Activated naive CD4-positive, alpha-beta T cell treated with anti-CD3 and anti-CD28 coated beads, Interleukin-2, amount 50 U/mL, for 16 hours (primary cell): ENCODE measurements at regions not wholly inside any gene's neighbourhood (a gene's known extent, or its start where the extent isn't known, plus 50 kb on each side); places are given as distances from the start of the nearest gene placed in this dataset.
"Not testable (repeated sequence)": the region's sequence is repeated elsewhere in the genome, so short reads cannot be mapped to it uniquely, and the experiment has no call there.

Source experiments
- DNase-seq: peaks from one replicate; pipeline ENCODE4 v3.0.0-alpha.2; 2020

DNA sequence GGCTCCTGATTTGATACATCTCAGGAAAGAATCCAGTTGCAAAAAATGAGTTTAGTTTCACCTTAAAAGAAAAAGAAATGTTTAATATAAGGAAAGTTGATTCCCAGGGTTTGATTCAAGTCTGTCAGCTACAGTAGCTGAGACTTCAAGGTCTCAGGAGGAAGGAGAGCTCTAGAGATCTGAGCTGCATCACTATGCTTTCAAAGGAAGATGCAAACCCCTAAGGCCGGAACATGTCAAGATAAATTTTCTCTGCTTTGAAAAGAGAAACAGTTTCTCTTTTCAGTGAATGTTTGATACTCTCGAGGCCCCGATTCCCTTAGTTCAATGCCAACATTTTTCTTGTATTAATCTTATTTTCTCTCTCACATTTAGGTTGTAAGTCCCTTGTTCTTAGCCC lies 128.6 kb downstream of the RGPD3 start:
- DNase-seq: no peak

GRCh38 chr2:106339132-106339531 lies 129.1 kb downstream of the RGPD3 start:
- no peak for DNase-seq

GRCh38 chr2:106338043-106338442 lies 130.2 kb downstream of the RGPD3 start:
- DNase-seq: no peak

- no peak for DNase-seq
These were observed 131.5 kb downstream of the RGPD3 start for GRCh38 chr2:106336737-106337136.

GRCh38 chr2:106336108-106336507 lies 132.1 kb downstream of the RGPD3 start:
- no peak for DNase-seq

GRCh38 chr2:106334802-106335201 lies 133.4 kb downstream of the RGPD3 start:
- no peak for DNase-seq

GRCh38 chr2:106333253-106333873 lies 134.8 kb downstream of the RGPD3 start:
- DNase-seq: not testable (repeated sequence)

DNA sequence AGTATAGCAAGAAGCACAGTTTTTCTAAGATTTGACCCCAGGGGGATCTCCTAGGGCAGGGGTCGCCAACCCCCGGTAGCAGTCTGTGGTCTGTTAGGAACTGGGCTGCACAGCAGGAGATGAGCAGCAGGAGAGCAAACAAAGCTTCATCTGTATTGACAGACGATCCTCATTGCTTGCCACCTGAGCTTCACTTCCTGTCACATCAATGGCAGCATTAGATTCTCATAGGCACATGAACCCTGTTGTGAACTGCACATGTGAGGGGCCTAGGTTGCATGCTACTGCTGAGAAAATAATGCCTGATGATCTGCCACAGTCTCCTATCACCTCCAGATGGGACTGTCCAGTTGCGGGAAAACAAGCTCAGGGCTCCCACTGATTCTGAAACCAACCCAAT lies 136.2 kb downstream of the RGPD3 start:
- DNase-seq: no peak

DNA sequence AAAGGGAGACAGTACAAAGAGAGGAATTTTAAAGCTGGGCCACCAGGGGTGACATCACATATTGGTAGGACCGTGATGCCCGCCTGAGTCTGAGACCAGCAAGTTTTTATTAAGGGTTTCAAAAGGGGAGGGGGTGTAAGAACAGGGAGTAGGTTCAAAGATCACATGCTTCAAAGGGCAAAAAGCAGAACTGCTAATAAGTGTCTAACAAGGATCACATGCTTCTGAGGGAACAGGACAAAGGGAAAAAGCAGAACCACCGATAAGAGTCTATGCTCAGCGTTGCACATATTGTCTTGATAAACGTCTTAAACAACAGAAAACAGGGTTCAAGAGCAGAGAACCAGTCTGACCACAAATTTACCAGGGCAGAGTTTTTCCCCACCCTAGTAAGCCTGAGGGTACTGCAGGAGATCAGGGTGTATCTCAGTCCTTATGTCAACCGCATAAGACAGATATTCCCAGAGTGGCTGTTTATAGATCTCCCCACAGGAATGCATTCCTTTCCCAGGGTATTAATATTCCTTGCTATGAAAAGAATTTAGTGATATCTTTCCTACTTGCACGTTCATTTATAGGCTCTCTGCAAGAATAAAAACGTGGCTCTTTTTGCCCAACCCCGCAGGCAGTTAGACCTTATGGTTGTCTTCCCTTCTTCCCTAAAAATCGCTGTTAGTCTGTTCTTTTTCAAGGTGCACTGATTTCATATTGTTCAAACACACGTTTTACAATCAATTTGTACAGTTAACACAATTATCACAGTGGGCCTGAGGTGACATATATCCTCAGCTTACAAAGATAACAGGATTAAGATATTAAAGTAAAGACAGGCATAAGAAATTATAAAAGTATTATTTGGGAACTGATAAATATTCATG lies 136.5 kb upstream of the UXS1 start:
- not testable (repeated sequence) for DNase-seq

DNA sequence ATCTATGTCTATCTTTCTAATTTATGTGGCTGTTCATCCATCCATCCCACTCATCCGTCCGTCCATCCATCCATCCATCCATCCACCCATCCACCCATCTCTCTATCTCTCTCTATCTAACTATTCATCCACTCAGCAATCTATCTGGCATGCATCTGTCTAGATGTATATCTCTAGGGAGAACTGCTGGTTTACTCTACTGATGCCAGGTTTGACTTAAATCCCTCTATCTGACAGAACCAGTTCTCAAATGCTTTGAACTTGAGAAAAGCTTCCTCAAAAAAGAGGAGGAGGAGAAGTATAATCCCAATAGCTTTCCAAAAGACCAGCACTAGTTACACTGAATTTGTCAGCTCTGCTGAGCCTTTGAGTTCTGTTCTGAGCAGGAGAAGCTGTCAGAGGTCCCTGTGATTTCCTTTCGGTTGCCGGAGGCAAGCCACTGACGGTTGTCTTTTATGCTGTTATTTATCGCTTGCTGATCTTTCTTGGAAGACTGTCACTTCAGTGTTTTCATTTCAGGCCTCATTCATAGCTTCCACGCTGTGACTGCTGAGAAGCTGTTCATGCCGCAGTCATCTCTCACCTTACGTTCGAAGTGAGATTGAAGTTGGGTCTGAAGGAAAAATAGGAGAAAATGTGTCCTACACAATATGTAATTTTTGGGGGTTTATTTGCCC lies 129.4 kb upstream of the UXS1 start:
- no peak for DNase-seq

GRCh38 chr2:106322281-106322680 lies 128.2 kb upstream of the UXS1 start:
- no peak for DNase-seq

DNA sequence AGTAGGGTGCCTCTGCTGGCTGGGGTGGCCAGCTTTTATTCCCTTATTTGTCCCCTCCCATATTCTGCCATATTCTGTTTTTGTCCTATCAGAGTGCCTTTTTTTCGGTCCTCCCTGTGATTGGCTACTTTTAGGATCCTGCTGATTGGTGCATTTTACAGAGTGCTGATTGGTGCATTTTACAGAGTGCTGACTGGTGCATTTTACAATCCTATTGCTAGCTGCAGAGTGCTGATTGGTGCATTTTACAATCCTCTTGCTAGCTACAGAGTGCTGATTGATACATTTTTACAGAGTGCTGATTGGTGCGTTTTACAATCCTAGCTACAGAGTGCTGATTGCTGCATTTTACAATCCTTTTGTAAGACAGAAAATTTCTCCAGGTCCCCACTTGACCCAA lies 126.3 kb upstream of the UXS1 start:
- DNase-seq: not testable (repeated sequence)

GRCh38 chr2:106316915-106317314 lies 122.8 kb upstream of the UXS1 start:
- DNase-seq: no peak

GRCh38 chr2:106314444-106314843 lies 120.3 kb upstream of the UXS1 start:
- DNase-seq: no peak

GRCh38 chr2:106311041-106311370 lies 116.9 kb upstream of the UXS1 start:
- no peak for DNase-seq

GRCh38 chr2:106307860-106308259 lies 113.8 kb upstream of the UXS1 start:
- no peak for DNase-seq

DNA sequence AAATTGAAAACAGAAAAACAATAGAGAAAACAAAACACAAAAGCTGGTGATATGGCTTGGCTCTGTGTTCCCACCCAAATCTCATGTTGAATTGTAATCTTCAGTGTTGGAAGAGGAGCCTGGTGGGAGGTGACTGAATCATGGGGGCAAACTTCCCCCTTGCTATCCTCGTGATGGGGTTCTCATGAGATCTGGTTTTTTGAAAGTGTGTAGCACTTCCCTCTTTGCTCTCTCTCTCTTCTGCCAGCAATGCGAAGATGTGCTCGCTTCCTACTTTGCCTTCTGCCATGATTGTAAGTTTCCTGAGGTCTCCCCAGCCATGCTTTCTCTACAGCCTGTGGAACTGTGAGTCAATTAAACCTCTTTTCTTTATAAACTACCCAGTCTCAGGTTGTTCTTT lies 112.3 kb upstream of the UXS1 start:
- no peak for DNase-seq

- DNase-seq: no peak
These were observed 110.6 kb upstream of the UXS1 start for GRCh38 chr2:106304612-106305184.

GRCh38 chr2:106299696-106300095 lies 105.6 kb upstream of the UXS1 start:
- DNase-seq: no peak

DNA sequence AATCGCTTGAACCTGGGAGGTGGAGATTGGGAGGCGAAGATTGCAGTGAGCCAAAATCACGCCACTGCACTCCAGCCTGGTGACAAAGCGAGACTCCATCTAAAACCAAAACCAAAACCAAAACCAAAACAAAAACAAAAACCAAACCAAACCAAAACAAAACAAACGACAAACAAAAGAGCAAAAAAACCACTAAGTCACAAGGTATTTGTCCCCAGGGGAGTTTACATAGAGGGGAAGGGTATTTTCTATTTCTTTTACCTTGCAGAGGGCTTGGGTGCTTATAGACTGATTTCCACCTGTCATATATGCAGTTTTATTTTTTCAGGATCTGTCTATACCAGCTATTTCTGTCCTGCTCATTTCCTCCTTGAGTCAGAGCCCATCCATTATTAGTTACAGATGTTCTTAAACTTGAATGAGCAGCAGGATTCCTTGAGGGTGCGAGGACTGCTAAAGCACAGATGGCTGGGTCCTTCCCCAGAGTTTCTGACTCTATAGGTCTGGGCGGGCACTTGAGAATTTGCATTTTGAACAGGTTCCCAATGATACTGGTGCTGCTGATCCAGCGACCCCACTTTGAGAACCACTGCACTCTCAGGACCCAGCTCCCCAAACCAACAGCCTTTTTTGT lies 102.2 kb upstream of the UXS1 start:
- no peak for DNase-seq

DNA sequence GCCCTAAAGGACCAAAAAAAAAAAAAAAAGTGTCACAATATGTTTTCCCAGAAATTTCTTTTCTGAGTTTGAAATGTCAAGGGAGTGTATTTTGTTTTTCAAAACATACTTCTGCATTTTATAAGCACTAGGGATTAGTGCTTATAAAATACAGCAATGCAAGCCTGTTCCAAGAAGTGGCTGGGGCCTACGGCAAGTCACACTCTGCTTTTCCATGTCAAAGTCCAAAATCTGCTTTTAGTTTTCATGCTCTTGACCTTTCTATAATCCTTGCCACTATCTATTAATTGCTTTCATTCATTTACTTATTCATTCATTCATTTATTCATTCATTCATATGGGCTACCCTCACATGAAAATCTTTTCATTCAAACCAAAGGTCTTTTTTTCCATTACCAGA lies 100.1 kb upstream of the UXS1 start:
- no peak for DNase-seq

GRCh38 chr2:106293271-106293783 lies 99.2 kb upstream of the UXS1 start:
- no peak for DNase-seq

GRCh38 chr2:106292627-106293026 lies 98.5 kb upstream of the UXS1 start:
- DNase-seq: no peak
